ENCODE measurements at regions not wholly inside any gene's neighbourhood (a gene's known extent, or its start where the extent isn't known, plus 50 kb on each side); places are given as distances from the start of the nearest gene placed in this dataset.

DNA sequence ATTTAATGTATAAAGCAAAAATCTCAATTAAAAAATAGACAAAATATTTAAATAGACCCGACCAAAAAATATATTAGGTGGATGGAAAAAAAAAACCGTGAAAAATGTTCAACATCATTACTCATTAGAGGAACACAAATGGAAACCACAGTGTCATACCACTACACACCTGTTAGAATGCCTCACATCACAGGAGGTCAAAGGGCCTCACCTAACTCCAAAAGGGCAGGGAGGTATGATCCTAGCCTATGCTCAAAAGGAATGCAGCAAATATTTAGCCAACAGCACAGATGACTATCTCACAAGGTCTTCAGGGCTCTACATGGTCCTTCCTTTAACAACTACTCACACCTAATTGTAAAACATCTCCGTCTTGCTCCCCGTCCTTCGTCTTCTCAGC lies 185.5 kb upstream of the SETBP1 start:
- TF ChIP-seq, protein P1, sequence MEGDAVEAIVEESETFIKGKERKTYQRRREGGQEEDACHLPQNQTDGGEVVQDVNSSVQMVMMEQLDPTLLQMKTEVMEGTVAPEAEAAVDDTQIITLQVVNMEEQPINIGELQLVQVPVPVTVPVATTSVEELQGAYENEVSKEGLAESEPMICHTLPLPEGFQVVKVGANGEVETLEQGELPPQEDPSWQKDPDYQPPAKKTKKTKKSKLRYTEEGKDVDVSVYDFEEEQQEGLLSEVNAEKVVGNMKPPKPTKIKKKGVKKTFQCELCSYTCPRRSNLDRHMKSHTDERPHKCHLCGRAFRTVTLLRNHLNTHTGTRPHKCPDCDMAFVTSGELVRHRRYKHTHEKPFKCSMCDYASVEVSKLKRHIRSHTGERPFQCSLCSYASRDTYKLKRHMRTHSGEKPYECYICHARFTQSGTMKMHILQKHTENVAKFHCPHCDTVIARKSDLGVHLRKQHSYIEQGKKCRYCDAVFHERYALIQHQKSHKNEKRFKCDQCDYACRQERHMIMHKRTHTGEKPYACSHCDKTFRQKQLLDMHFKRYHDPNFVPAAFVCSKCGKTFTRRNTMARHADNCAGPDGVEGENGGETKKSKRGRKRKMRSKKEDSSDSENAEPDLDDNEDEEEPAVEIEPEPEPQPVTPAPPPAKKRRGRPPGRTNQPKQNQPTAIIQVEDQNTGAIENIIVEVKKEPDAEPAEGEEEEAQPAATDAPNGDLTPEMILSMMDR (IDR thresholded peaks at IDR 0.05), result no peak
- TF ChIP-seq POLR2AphosphoS5 (IDR thresholded peaks at IDR 0.05) (no peak), POLR2A (IDR thresholded peaks at IDR 0.05) (no peak), EP300 (IDR thresholded peaks at IDR 0.05) (no peak)

Data from gastroesophageal sphincter (tissue), 3 donors.